Smooth muscle cell (in vitro differentiated cells): ENCODE measurements at regions not wholly inside any gene's neighbourhood (a gene's known extent, or its start where the extent isn't known, plus 50 kb on each side); places are given as distances from the start of the nearest gene placed in this dataset.

Experiments used
- DNase-seq: peaks from one replicate; lab custom pipeline; 2025; ENCODE audit not compliant: unreplicated experiment; lab: John Stamatoyannopoulos, UW
- H2AFZ ChIP-seq: fragments of 200-600 bp; sonication (generic); 2 replicates; pipeline ENCODE4 v1.6.0; 2016; ENCODE audit warnings: antibody characterized with exemption, low read depth, mild to moderate bottlenecking
- H3F3A ChIP-seq: fragments of 200-600 bp; sonication (generic); 2 replicates; pipeline ENCODE4 v1.6.0; 2017; ENCODE audit warnings: antibody characterized with exemption, low read depth
- H3K27ac ChIP-seq: fragments of 200-600 bp; sonication (generic); 2 replicates; pipeline ENCODE4 v1.5.1; 2016; ENCODE audit warnings: low read depth, mild to moderate bottlenecking
- H3K27me3 ChIP-seq: fragments of 200-600 bp; sonication (generic); 2 replicates; pipeline ENCODE4 v1.6.1; 2016; ENCODE audit warnings: low read depth, mild to moderate bottlenecking
- H3K36me3 ChIP-seq: fragments of 200-600 bp; sonication (generic); 2 replicates; pipeline ENCODE4 v1.5.1; 2016; ENCODE audit warnings: low read depth
- H3K4me1 ChIP-seq: fragments of 200-600 bp; sonication (generic); 2 replicates; pipeline ENCODE4 v1.5.1; 2016; ENCODE audit warnings: low read depth
- H3K4me2 ChIP-seq: fragments of 200-600 bp; sonication (generic); 2 replicates; pipeline ENCODE4 v1.6.0; 2016; ENCODE audit warnings: mild to moderate bottlenecking
- H3K4me3 ChIP-seq: fragments of 200-600 bp; sonication (generic); 2 replicates; pipeline ENCODE4 v1.5.1; 2016; ENCODE audit warnings: mild to moderate bottlenecking
- H3K79me2 ChIP-seq: fragments of 200-600 bp; sonication (generic); 2 replicates; pipeline ENCODE4 v1.6.0; 2016; ENCODE audit warnings: low read depth, mild to moderate bottlenecking
- H3K9ac ChIP-seq: fragments of 200-600 bp; sonication (generic); 2 replicates; pipeline ENCODE4 v1.6.0; 2016; ENCODE audit warnings: low read depth
- H3K9me3 ChIP-seq: fragments of 200-600 bp; sonication (generic); replicated peaks from 2 replicates; pipeline ENCODE4 v1.5.1; 2016; ENCODE audit warnings: low read depth
- H4K20me1 ChIP-seq: fragments of 200-600 bp; sonication (generic); 2 replicates; pipeline ENCODE4 v1.6.0; 2016; ENCODE audit warnings: low read depth
- WGBS: methylation state at CpG from one replicate; pipeline ENCODE4 v1.1.7; 2016; ENCODE audit warnings: low lambda C conversion rate; 5-methylcytosine and 5-hydroxymethylcytosine counted together
- TF ChIP-seq, protein P1 (sequence below): fragments of 200-600 bp; sonication (generic); IDR thresholded peaks from 2 replicates; pipeline ENCODE4 v1.5.1; 2017; ENCODE audit warnings: borderline replicate concordance, mild to moderate bottlenecking, antibody characterized with exemption; ENCODE audit not compliant: insufficient read depth, poor library complexity, severe bottlenecking

DNA sequence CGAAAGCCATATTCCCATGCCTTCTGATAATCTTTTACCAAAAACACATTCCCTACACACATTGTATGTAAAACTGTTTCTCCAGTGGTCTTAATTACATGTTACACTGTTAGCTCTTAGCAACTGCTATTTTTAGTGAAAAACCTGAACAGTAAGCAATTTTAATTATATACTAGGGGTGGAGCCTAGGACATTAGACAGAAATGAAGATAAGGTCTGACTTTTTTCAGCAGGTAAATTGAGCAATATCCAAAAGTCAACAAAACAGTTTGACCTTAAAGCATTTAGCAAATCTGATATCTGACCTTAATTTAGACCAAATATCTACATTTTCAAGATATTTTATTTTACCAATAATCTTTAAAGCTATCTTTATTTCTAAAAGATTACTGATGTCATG, 60.2 kb downstream of the PDE6H start:
- Histone ChIP-seq H3K79me2 (no peaks in the 10 kb centered on the region), H4K20me1 (no peaks in the 10 kb centered on the region), H3K9ac (no peak overlapping the region), H2AFZ (no peak overlapping the region), H3K4me2 (peak overlapping the region; percentile 19), H3K27ac (no peak overlapping the region), H3K9me3 (no peaks in the 10 kb centered on the region), H3K4me3 (no peak overlapping the region), H3K27me3 (no peaks in the 10 kb centered on the region), H3K4me1 (peaks cover 5% of the 10 kb centered on the region), H3K36me3 (no peaks in the 10 kb centered on the region), H3F3A (peaks cover 12% of the 10 kb centered on the region)
- DNase-seq: no peak
- WGBS: 82% methylated on average over 1 of the region's 1 CpG
- TF ChIP-seq, protein P1, sequence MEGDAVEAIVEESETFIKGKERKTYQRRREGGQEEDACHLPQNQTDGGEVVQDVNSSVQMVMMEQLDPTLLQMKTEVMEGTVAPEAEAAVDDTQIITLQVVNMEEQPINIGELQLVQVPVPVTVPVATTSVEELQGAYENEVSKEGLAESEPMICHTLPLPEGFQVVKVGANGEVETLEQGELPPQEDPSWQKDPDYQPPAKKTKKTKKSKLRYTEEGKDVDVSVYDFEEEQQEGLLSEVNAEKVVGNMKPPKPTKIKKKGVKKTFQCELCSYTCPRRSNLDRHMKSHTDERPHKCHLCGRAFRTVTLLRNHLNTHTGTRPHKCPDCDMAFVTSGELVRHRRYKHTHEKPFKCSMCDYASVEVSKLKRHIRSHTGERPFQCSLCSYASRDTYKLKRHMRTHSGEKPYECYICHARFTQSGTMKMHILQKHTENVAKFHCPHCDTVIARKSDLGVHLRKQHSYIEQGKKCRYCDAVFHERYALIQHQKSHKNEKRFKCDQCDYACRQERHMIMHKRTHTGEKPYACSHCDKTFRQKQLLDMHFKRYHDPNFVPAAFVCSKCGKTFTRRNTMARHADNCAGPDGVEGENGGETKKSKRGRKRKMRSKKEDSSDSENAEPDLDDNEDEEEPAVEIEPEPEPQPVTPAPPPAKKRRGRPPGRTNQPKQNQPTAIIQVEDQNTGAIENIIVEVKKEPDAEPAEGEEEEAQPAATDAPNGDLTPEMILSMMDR: no peak

DNA sequence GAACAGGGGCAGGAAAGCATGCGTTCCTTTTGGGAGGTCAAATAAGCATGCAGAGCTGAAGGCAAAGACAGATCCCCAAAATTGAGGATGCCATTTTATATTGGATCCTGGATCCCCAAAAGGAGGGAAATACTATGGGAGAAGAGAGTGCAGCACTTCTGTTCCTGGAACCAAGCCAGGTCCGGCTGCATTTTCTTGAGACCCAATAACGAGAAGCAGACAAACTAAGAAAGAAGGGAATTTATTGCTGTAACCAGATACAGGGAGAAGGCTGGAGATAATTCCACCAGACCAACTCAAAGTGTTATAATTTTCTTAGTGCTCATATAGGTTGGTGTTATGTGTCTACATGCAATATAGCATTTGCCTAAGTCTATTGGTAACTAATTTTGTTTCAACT, 60.8 kb downstream of the PDE6H start:
- H3K9ac ChIP-seq: no peak overlapping the region
- no peaks in the 10 kb centered on the region for H3K36me3 ChIP-seq
- peaks cover 5% of the 10 kb centered on the region for H3K4me1 ChIP-seq
- no peak overlapping the region for H3K4me3 ChIP-seq
- no peaks in the 10 kb centered on the region for H3K79me2 ChIP-seq
- H3K9me3 ChIP-seq: no peaks in the 10 kb centered on the region
- TF ChIP-seq, protein P1: no peak
- no peaks in the 10 kb centered on the region for H3K27me3 ChIP-seq
- peak overlapping the region; percentile 19 for H3K4me2 ChIP-seq
- peaks cover 12% of the 10 kb centered on the region for H3F3A ChIP-seq
- H3K27ac ChIP-seq: no peak overlapping the region
- H4K20me1 ChIP-seq: no peaks in the 10 kb centered on the region
- WGBS: 39% methylated on average over 3 of the region's 3 CpGs
- DNase-seq: no peak
- peak overlapping the region; percentile 68 for H2AFZ ChIP-seq

DNA sequence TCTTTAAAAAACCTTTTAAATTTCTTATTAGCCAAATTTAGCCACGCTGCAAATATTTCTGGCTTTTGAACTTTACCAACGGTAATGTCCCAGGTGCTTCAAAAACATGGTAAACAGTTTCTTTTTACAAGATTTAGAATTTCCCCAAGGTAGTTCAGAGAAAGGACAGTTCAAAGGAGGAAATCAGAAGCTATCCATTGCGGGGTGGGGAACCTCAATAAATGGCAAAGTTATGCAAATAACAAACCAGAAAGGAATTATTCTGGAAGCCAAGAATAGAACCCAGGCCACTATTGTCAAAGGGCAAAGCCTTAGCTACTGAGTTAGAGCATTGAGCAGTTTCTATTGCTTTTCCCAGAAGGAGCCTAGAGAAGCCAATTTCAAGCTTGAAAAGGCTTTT, 62.3 kb downstream of the PDE6H start:
- Histone ChIP-seq H3K4me1 (peaks cover 5% of the 10 kb centered on the region), H3K36me3 (no peaks in the 10 kb centered on the region), H3F3A (peaks cover 12% of the 10 kb centered on the region), H3K27me3 (no peaks in the 10 kb centered on the region), H3K9ac (no peak overlapping the region), H2AFZ (peak overlapping the region; percentile 52), H3K27ac (no peak overlapping the region), H3K79me2 (no peaks in the 10 kb centered on the region), H3K4me2 (no peak overlapping the region), H3K9me3 (no peaks in the 10 kb centered on the region), H3K4me3 (no peak overlapping the region), H4K20me1 (no peaks in the 10 kb centered on the region)
- WGBS: 76% methylated on average over 3 of the region's 3 CpGs
- no peak for DNase-seq
- TF ChIP-seq, protein P1: no peak

DNA sequence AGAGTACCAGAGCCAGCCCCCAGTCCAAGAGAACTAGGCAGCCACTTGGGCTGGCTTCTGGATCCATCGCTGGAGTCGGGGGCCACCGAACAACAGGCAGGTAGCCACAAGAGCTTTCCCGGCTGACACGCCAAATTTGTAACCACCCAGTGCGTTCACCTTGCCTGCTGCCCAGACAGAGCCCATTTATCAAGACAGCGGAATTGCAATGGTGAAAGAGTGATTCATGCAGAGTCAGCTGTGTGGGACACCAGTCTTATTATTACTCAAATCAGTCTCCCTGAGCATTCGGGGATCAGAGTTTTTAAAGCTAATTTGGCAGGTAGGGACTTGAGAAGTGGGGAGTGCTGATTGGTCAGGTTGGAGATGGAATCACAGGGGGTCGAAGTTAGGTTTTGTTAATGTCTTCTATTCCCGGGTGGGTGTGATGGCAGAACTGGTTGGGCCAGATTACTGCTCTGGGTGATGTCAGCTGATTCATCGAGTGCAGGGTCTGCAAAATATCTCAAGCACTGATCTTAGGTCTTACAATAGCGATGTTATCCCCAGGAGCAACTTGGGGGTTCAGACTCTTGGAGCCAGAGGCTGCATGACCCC, 64.3 kb downstream of the PDE6H start:
- Histone ChIP-seq H3K79me2 (no peaks in the 10 kb centered on the region), H3F3A (peaks cover 12% of the 10 kb centered on the region), H3K27ac (no peak overlapping the region), H4K20me1 (no peaks in the 10 kb centered on the region), H3K9me3 (no peaks in the 10 kb centered on the region), H3K27me3 (no peaks in the 10 kb centered on the region), H3K4me2 (no peak overlapping the region), H3K4me3 (no peak overlapping the region), H2AFZ (no peak overlapping the region), H3K36me3 (no peaks in the 10 kb centered on the region), H3K4me1 (peaks cover 5% of the 10 kb centered on the region), H3K9ac (no peak overlapping the region)
- TF ChIP-seq, protein P1: no peak
- no peak for DNase-seq
- 61% methylated on average over 12 of the region's 12 CpGs for WGBS
